ENCODE measurements at regions not wholly inside any gene's neighbourhood (a gene's known extent, or its start where the extent isn't known, plus 50 kb on each side); places are given as distances from the start of the nearest gene placed in this dataset.

GRCh38 chr7:149704507-149704906 is 68.9 kb downstream of the ZNF467 start:
- TF ChIP-seq CTCF (IDR thresholded peaks at IDR 0.05; ENCODE audit: insufficient read depth, low read length) = no peak
- TF ChIP-seq POLR2AphosphoS5 (IDR thresholded peaks at IDR 0.05; ENCODE audit: low read depth) = no peak
